Hepatic stellate cell (primary cell): ENCODE measurements at regions not wholly inside any gene's neighbourhood (a gene's known extent, or its start where the extent isn't known, plus 50 kb on each side); places are given as distances from the start of the nearest gene placed in this dataset.

Source experiments
- DNase-seq: peaks from one replicate; pipeline ENCODE4 v3.0.0; 2011; ENCODE audit warnings: low spot score

DNA sequence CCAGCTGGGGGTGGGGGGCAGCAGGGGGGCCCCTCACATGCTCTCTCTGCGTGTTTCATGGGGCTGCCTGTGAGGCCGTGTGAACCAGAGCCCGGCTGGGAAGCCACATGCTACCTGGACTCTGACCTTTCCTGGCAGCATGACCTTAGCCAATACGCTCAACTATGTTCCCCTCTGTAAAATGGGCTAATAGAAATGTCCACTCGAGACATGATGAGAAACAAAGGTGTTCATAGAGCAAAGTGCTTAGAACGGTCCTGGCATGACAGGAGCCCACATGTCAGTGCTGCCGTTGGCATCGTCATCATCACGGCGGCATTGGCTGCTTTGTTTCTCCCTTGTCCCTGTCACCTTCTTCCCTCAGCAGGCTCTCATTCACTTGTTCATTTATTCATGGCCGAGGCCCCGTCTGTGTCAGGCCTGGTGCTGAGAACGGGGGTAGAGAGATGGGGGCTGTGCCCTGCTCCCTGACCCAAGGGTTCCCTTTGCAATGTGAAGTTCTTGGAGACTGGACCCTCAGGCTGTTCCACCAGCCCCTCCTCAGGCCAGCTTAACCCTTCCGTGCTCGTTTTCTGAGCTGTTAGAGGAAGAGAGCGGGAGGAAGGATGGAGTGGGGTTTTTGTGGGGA is 291.4 kb downstream of the SEC14L1 start:
- no peak for DNase-seq

DNA sequence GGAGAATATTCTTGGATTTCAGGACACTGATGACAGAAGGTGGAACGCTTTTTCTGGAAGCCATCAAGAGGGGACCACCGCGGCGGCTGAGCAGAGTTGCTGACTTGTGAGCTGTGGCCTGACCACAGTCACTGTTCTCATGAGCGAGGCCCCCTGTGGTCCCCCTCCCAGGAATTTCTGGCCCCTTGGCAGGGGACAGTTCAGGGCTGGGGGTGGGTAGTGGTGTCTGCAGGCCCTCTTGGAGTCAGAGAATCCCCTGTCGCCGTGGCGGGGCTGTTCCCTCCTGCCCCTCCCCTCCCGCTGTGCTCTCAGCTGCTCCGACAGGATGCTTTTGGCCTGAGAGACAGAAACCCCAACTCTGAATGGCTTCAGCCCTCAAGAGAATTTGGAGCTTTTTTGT is 292.0 kb downstream of the SEC14L1 start:
- no peak for DNase-seq

DNA sequence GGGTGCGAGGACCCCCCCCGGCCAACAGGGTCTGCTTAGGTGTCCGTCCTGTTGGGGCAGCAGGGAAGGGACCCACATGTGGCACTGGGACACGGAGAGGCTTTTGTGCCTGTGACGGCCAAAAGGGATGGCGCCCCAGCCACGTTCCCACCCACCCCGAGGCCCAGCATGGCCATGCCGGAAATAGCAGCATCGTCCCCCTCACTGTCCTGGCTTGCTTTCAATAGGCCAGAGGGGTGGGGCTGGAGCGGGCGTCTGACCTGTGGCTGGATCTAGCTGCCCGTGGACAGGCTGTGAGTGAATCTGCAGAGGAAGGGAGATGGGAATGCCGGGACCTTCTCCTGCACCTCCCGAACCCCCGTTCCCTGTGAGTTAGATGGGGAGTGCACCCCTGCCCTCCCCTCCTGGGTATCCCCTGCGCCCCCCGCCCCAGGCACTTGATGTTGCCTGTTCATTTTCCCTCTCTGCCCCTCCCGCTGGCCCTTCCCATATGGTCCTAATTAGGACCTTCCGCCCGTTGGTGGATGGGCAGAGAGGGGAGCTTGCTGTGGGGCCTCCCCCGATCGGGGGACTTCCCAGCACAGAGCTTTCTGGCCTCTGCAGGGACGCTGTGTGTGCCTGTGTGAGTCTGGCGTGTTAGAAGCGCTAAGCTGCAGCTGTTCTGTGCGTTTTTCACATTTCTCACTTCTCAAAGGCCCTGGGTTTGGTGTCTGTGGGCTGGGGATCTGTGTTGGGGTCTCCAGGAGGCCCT is 292.8 kb downstream of the SEC14L1 start:
- DNase-seq, result peak; percentile 78

DNA sequence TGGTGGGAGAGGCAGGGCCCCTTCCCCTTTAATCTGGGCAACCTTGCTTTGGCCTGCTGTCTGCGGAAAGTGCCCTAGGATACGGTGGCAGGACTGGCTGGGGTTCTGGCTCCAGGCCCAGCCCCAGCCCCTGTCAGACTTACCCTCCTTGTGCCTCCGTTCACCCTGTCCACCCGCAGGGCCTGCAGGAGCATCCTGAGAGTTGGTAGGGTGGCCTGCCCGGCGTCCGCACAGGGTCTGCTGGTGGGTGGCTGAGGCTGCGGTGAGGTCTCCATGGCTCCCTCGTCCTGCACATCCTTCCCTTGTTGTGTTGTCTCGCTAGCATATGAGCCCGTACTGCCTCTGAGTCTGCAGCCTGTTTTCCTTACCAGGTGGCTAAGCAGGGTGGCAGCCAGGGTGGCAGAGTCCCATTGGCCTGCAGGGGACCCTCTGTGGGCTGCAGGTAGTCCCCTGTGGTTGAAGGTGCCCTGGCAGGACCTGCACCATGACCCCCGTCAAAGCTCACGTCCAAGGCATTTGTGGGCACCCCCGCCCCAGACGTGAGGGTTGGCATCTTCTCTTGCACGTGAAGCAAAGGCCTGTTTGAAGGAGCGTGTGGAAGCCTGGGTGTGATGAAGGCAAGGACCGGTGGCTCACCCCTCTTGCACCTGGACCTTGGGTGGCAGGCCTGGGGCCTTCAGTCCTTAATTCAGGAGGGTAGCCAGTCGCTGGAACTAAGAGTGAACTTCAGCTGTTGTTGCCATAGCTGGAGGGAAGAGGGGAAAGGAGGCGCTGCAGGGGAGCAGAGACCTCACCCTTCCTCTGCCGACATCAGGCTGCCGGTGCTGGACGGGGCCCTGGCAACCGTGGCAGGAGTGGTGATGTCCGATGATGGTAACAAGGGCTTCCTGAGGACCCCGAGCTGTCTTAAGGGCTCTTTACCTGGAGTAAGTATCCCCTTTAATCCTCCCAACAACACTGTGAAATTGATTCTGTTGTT is 293.7 kb downstream of the SEC14L1 start:
- no peak for DNase-seq

DNA sequence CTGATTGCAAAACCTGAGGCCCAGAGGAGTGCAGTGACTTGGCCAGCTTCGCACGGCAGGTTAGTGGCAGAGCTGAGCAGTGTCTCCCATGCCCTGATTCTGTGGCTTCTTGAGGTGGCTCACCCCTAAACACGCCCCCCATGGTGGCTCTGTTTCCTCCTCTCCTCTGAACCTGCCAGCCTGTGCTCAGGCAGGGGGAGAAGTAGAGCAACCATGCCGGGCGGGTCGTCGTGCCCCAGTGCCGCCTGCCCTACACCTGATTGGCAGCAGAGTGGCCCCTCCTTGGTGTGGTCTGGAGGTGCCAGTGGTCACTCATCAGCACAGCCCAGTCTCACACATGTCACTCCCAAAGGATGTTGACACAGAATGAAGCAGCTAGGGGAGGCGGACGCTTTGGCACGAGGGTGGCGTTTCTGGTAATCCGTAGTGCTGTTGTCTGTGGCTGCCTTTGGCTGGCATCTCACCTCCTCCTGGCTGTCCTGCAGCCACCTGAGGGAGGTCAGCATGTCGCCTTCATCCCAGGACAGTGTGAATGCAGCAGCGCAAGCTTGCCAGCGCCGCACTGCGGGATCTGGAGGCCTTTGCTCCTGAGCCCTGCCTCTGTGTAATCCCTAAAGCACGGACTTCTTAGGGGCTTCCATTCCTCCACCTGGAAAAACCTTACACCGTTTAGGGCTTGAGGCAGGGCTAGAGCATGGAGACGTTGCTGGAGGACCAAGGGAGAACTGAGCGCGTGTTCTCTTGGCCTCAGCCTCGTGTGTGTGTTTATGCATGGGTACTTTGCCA is 294.7 kb downstream of the SEC14L1 start:
- no peak for DNase-seq

DNA sequence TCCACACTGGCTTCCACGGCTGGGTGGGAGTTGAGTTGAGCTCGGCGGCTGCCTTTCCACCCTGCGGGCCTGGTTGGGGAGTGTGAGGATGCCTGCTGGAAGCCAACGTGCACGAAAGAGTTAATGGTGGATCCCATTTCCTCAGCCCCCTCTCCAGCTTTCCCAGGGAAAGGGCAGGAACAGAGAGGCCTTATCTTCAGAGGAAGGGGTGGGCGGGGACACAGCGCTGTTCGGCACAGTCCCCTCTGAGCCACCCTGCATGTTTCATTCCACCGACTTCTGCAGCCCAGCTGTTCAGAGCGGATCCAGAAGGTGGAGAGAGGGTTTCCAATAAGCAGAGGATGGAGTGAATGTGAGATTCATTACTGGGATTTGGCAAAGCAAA is 295.3 kb downstream of the SEC14L1 start:
- peak; percentile 71 for DNase-seq

DNA sequence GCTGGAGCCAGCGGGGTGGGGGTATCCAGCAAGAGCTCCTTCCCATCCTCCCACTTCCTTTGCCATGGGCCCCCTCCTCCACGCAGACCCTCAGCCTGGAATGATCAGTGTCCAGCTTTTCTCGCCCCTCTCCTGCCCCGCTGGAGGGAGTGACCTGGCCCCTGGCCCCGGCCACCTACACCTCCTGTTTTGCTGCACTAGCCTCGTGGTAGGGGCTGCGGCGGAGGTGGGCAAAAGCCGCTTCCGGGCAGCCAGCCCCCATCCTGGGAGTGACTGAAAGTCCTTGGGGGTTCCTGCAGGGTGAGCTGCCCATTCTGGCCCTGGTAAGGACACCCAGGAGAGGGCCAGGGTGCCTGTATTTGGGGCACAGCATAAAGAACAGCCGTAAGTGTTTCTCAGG is 295.7 kb downstream of the SEC14L1 start:
- DNase-seq, result no peak

DNA sequence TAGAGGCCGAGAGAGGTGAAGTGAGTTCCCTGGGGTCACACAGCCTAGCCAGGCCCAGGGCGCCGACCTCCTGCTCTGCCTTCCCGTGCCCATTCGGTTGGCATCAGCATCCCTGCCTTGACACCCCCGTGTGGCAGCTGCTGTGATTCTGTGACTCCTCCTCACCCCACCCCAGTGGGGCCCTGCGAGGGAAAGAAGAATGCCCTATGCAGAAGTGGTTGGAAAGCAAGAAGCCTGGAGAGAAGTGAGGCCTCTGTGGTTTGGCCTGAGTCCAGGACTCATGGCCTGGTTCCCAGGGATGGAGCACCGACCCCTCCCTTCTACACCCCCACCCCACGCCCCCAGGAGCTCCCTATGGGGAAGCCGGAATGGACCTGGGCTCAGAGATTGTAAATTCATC is 296.2 kb downstream of the SEC14L1 start:
- peak; percentile 66 for DNase-seq

DNA sequence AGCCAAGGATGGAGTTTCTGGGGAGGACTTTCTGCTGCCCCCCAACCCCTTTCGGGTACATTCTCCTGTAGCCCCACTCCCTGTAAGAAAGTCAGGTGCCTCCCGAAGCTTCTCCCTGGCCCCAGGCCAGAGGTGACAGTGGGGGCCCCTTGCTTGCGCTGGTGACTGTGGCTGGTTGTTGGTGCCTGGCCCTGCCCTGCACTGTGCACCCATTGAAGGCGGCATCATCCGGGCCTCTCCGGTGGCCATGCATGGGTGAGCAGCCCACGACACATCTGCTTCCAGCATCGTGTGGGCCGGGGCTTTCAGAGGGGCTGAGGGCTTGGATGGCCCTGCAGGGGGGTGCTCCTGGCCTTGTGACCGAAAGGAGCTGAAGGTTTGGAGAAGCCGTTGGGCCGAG is 297.0 kb downstream of the SEC14L1 start:
- DNase-seq, result no peak

DNA sequence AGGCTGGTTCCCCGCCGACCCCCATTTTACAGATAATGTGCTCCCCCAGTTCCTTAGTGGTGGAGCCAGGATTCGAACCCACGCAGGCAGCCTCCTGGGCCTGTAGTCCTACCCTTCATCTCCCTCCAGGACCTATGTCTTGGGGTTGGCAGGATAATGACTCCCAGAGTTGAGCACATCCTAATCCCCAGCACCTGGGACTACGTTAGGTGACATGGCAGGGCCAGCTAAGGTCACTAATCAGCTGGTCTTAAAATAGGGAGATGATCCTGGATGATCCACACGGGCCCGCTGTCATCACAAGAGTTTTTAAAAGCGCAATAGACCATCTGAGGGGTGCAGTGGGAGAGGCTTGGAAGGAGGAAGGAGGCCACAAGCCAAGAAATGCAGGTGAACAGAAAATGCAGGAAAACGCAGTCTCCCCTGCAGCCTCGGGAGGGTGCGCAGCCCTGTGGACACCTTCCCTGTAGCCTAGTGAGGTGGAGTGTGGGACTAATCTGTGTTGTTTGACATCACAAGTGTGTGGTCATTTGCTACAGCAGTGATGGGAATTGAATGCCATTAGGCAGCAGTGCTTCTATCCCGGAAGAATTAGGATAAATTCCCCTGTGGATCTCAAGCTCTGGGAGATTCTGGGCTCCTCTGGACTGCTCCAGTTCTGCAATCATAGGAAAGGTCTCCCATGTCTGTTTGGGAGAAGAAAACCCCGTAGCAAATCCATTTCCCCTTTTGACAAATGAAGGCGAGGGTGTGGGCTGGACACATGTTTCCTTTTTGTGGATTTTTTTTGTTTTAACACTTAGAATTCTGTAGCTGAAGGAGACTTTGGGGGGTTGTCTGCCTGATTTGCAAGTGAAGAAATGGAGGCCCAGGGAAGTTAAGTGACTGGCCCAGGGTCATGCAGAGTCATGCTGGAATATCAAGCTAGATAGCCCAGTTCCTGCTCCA is 297.7 kb downstream of the SEC14L1 start:
- no peak for DNase-seq

DNA sequence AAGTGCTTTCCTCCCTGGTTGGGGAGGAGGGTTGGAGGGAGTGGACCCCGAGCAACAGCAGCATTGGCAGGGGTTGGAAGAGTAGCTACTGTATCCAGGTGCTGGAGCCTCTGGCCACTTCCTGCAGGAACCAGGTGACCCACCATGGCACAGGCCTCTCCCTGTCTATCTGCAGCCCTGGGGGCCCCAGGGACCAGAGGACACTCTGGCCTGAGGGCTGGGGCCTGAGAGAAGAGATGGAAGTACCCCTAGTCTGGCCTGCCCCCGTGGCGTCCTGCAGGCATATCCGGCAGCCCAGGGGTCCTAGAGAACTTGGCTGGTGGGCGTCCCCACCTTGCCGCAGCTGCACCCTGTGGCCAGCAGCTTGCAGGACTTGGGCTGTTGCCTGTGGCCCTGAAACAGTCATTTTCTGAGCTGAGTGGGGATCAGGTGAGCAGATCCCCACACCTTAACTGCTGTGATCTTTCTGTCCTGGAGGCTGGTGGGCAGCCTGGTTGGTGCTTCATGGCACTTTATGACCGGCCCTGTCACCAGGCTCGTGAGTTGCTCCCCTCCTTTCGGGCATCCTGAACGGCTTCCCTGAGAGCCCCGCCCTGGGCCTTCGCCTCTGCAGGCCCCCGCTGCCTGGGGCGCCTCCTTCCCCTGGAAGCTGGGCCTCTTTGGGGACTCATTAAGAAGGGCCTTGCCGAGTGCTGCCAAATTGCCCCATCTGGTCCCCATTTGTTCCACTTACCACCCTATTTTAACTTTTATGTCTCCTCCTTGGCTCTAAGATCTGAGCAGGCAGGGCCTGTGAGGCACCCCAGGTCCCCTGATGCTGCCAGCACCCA is 298.6 kb downstream of the SEC14L1 start:
- no peak for DNase-seq

DNA sequence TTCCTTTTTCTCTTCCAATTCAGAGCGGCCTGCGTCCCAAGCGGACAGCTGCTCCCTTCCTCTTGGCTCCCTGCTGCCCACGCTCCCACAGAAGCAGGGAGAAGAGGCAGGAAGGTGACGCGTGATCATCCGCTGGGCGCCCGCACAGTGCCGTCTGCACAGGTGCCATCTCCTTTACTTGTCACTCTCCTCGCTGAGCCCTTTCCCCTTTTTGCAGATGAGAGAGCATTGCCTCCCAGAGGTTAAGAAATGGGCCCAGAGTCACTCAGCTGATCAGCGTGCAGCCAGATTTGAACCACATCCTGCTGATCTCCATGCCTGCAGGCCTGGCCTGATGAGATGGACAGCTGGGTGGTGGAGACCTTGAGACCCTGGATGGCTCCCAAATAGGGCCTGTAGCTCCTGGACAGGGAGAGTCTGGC is 299.8 kb downstream of the SEC14L1 start:
- no peak for DNase-seq

DNA sequence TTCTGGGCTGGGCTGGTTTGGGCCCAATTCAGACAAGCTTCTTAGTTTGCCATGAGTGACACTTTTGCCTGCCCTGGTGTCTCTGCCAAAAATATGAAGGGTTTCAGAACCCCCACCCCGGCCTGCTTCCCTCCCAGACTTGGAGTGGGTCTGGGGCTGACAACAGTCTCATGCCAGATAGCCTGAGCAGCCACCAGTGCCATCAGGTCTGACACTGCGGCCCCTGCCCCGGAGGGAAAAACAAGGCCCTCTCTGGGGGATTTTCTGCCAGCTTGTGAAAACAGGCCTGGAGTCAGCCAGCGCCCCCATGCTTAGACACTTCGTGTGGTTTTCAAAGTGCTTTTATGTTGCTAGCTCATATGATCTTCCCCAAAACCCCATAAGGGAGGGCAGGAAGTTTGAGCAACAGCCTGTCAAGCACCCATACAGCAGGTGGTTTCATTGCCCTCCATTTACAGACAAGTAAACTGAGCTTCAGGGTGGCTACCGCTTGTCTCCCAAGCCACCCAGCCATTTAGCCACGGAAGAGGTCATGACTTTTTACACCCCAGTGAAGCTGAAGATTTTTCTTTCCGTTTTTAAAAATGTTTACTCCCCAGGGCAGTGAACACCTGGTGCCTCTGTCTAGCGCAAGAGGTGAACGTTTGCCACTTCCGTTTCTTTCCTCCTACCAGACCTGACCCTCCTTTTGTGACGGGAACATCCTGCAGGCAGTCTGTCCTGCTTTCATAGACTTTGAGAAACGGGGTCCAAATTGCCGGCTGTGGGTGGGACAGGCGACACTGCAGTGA is 300.6 kb downstream of the SEC14L1 start:
- DNase-seq, result no peak

DNA sequence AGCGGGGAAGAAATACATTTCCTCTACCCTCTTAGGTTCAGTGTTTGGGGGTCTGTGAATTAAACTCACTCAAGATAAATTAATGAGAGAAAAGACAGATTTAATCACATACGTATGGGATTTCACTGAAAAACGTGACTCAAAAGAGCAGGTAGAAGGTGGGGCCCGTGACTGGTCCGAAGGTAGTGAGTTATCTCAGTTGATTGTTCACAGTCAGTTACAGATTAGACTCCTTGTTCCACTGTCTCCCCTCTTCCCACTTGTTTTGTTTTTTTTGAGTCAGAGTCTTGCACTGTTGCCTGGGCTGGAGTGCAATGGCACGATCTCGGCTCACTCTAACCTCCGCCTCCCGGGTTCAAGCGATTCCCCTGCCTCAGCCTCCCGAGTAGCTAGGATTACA is 301.2 kb downstream of the SEC14L1 start:
- DNase-seq, result no peak

DNA sequence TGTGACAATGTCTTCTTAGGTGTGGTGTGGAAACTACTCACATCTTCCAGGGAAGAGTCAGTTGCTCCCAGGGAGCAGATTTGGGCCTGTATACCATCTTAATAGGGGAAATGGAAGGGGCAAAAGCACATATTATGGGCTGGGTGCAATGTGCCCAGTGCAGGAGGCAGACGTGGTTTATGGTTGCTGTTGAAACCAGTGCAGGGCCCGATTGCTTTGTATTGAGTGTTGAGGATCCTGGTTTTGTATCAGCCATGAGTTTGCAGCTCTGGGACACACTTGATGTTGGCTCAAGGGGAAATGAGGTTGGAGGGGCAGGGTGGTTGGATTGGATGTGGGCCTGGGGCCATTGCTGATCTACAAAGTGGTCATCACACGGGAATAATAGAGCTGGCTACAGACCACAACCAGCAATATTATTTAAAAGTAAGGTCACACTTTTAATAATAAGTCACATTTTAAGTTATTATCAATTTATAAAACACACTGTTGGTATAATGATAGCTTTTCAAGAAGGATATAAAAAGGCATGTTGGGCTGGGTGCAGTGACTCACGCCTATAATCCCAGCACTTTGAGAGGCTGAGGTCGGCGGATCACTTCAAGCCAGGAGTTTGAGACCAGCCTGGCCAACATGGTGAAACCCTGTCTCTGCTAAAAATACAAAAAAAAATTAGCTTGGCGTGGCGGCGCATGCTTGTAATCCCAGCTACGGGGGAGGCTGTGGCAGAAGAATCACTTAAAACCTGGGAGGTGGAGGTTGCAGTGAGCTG is 302.4 kb downstream of the SEC14L1 start:
- DNase-seq, result no peak

DNA sequence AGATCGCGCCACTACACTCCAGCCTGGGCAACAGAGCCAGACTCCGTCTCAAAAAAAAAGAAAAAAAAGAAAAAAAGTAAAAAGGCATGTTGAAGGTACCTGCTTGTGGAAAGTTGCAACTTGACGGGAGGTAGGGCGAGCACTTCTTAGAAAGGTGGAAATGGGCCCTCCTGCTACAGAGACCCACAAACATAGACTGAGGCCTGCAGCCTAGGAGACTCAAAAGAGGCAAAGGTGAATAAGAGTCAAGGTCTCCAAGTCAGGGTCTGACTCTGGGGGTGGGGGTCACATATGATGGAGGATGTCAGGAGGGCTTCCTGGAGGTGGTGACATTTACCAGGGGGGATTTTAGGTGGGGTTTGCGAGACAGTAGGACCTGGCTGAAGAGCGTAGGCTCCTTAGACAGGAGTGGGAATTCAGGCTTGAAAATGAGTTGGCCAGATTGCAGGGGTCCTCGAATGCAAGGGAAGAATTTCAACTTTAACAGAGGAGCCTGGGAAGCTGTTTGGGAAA is 303.0 kb downstream of the SEC14L1 start:
- no peak for DNase-seq

DNA sequence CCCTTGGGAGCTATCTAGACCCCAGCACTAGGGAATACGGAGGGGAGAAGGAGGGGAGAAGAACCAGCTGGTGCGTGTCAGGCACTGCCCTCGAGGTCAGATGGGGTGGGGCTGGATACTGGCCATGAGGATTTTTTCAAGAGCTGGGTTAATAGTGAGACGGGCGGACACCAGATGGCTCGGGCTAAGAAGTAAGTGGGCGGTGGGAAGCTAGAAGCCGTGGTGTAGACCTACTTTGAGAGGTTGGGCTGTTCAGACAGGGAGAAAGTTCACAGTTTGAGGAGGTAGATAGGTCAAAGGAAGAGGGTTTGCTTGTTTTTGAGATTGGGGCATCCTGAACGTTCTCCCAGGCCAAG is 303.8 kb downstream of the SEC14L1 start:
- peak; percentile 73 for DNase-seq
